K562 (cell line): ENCODE measurements at regions not wholly inside any gene's neighbourhood (a gene's known extent, or its start where the extent isn't known, plus 50 kb on each side); places are given as distances from the start of the nearest gene placed in this dataset.

ENCODE experiments used
- ATAC-seq: fragments of 200-7000 bp; cut with Tn5 transposase; 3 replicates; pipeline ENCODE4 v1.9.1; 2020; ENCODE audit warnings: moderate library complexity
- BruUV-seq: library from RNA; stranded (reverse); fragments of 400-500 nt; replicated peaks from 2 replicates; lab custom pipeline; 2021; lab: Mats Ljungman, UMichigan
- CTCF ChIA-PET: fragments of 300-600 bp; formaldehyde crosslinking; extraction: SDS; loops from one replicate; lab custom pipeline; 2021; ENCODE audit warnings: low intra/inter-chr PET ratio; lab: Yijun Ruan, JAX
- POLR2A ChIA-PET: fragments of 300-600, 350-650 bp; sonication (Branson Sonifier 250); formaldehyde crosslinking; extraction: SDS; loops from one replicate; lab custom pipeline; 2021; ENCODE audit warnings: antibody characterized with exemption, inconsistent platforms; lab: Yijun Ruan, JAX
- DNase-seq, 4 experiments: peaks; one replicate each; pipeline versions ENCODE4 v3.0.0 to v3.0.0-alpha.2; 2011 to 2018; ENCODE audit warnings: low spot score in 3 of 4, mixed read lengths in 3 of 4; ENCODE audit errors: extremely low read depth in 1 of 4
- FAIRE-seq: peaks from 2 replicates; lab custom pipeline; 2011; peaks lifted over from hg19 to GRCh38; lab: Jason Lieb, UNC
- H2AFZ ChIP-seq: 2 replicates; pipeline ENCODE4 v1.6.0; 2011; ENCODE audit warnings: low read depth, low read length, control low read depth, inconsistent platforms
- H3K27ac ChIP-seq: fragments of 200-600 bp; 3 replicates; pipeline ENCODE4 v1.8.0; 2011; ENCODE audit warnings: low read depth, mild to moderate bottlenecking, control low read depth, inconsistent platforms, low read length, moderate library complexity, mixed read lengths; ENCODE audit errors: extremely low read depth
- H3K27me3 ChIP-seq, 2 experiments: fragments of 300-600 bp in 1 of 2; 2 replicates in 1 of 2; 3 replicates in 1 of 2; pipeline versions ENCODE4 v1.6.0 to v1.8.0; 2011; ENCODE audit warnings: inconsistent platforms in 2 of 2, low read length in 2 of 2, mild to moderate bottlenecking in 1 of 2, mixed read lengths in 1 of 2, moderate library complexity in 1 of 2; ENCODE audit not compliant: control insufficient read depth in 2 of 2, insufficient read depth in 2 of 2
- H3K36me3 ChIP-seq: fragments of 300-600 bp; 3 replicates; pipeline ENCODE4 v1.8.0; 2011; ENCODE audit warnings: mild to moderate bottlenecking, low read length, inconsistent platforms; ENCODE audit not compliant: control insufficient read depth, insufficient read depth
- H3K4me1 ChIP-seq, 2 experiments: fragments of 200-600 bp in 1 of 2; replicated peaks in 1 of 2; 2 replicates in 1 of 2; 3 replicates in 1 of 2; pipeline versions ENCODE4 v1.5.1 to v1.8.0; 2011; ENCODE audit warnings: inconsistent platforms in 2 of 2, low read length in 2 of 2, mild to moderate bottlenecking in 1 of 2, mixed read lengths in 1 of 2, moderate library complexity in 1 of 2; ENCODE audit not compliant: control insufficient read depth in 2 of 2, insufficient read depth in 2 of 2
- H3K4me2 ChIP-seq: 2 replicates; pipeline ENCODE4 v1.6.1; 2011; ENCODE audit warnings: low read length, control low read depth, inconsistent platforms, mixed read lengths; ENCODE audit not compliant: insufficient read depth
- H3K4me3 ChIP-seq: fragments of 200-600 bp; sonication (generic), shearing (Covaris generic); 2 replicates; pipeline ENCODE4 v1.5.1; 2016; ENCODE audit warnings: control low read depth, inconsistent platforms
- H3K79me2 ChIP-seq: fragments of 200-600 bp; 3 replicates; pipeline ENCODE4 v1.8.0; 2011; ENCODE audit warnings: low read length, inconsistent platforms; ENCODE audit not compliant: control insufficient read depth, insufficient read depth
- H3K9ac ChIP-seq, 2 experiments: 2 replicates each; pipeline versions ENCODE4 v1.6.0 to v1.6.1; 2011; ENCODE audit warnings: low read depth in 2 of 2, low read length in 2 of 2, control low read depth in 1 of 2, inconsistent platforms in 1 of 2, mild to moderate bottlenecking in 1 of 2, mixed read lengths in 1 of 2; ENCODE audit not compliant: insufficient read depth in 1 of 2
- H3K9me1 ChIP-seq: one replicate; pipeline ENCODE4 v1.6.0; 2011; ENCODE audit warnings: inconsistent platforms, mild to moderate bottlenecking, low read length, moderate library complexity; ENCODE audit not compliant: control insufficient read depth, insufficient read depth
- H3K9me3 ChIP-seq: replicated peaks from 2 replicates; pipeline ENCODE4 v1.5.1; 2011; ENCODE audit warnings: low read depth, low read length, inconsistent platforms; ENCODE audit not compliant: control insufficient read depth, insufficient read depth
- H4K20me1 ChIP-seq: replicated peaks from 2 replicates; pipeline ENCODE4 v1.6.1; 2011; ENCODE audit warnings: low read length, inconsistent platforms, mixed read lengths; ENCODE audit not compliant: control insufficient read depth, insufficient read depth
- FOSL1 ChIP-seq: fragments of 200-800 bp; sonication (Bioruptor generic); conservative IDR thresholded peaks from 2 replicates; pipeline ENCODE4 v1.6.1; 2016; ENCODE audit warnings: missing genetic modification characterization, missing compliant biosample characterization
- GABPA ChIP-seq: fragments of 200-800 bp; sonication (Bioruptor generic); conservative IDR thresholded peaks from 2 replicates; pipeline ENCODE4 v1.6.1; 2016; ENCODE audit warnings: low read depth, missing genetic modification characterization, missing compliant biosample characterization
- HDAC8 ChIP-seq: fragments of 450-650 bp; IDR thresholded peaks from 2 replicates; pipeline ENCODE4 v1.6.1; 2016; ENCODE audit warnings: mild to moderate bottlenecking, missing genetic modification characterization, moderate library complexity, missing compliant biosample characterization
- MYC ChIP-seq, 2 experiments: fragments of 250-450 bp in 1 of 2; sonication (Bioruptor Pico) in 1 of 2; IDR thresholded peaks; 2 replicates each; pipeline versions ENCODE4 v1.5.1 to v1.6.1; 2012 to 2021; ENCODE audit warnings: low read depth in 2 of 2, borderline replicate concordance in 1 of 2, improper control_type of control experiment in 1 of 2, low read length in 1 of 2, mild to moderate bottlenecking in 1 of 2, moderate library complexity in 1 of 2
- NFRKB ChIP-seq: fragments of 450-650 bp; IDR thresholded peaks from 2 replicates; pipeline ENCODE4 v1.6.1; 2016; ENCODE audit warnings: low read depth
- PPARD ChIP-seq: fragments of 250-450 bp; sonication (Bioruptor Pico); IDR thresholded peaks from 2 replicates; pipeline ENCODE4 v1.8.0; 2022; ENCODE audit warnings: inconsistent platforms, mild to moderate bottlenecking, moderate library complexity
- SP2 ChIP-seq: IDR thresholded peaks from 2 replicates; pipeline ENCODE4 v1.6.1; 2011; ENCODE audit warnings: mild to moderate bottlenecking, low read depth, low read length, moderate library complexity; ENCODE audit not compliant: poor library complexity, severe bottlenecking; ENCODE audit errors: extremely low read depth
- WGBS: fragments of 100-300 bp; shearing (Covaris generic); methylation state at CpG from one replicate; pipeline ENCODE4 v1.1.6; 2016; ENCODE audit warnings: low coverage, mixed read lengths; ENCODE audit not compliant: insufficient coverage; ENCODE audit errors: missing lambda C conversion rate; 5-methylcytosine and 5-hydroxymethylcytosine counted together
- in situ Hi-C: fragments of 300-500 bp; cut with MboI; formaldehyde crosslinking; loops from 4 replicates; pipeline ENCODE4 v1.15.0; 2018; ENCODE audit warnings: inconsistent platforms, mixed read lengths
- intact Hi-C: fragments of 100-400 bp; cut with micrococcal nuclease; formaldehyde crosslinking; loops from 2 replicates; pipeline ENCODE4 v1.14.2; 2022
- TF ChIP-seq, protein P1 (sequence below): sonication (generic); formaldehyde crosslinking; IDR thresholded peaks from 2 replicates; pipeline ENCODE4 v1.8.1; 2023; ENCODE audit warnings: mild to moderate bottlenecking, missing genetic modification reagents

DNA sequence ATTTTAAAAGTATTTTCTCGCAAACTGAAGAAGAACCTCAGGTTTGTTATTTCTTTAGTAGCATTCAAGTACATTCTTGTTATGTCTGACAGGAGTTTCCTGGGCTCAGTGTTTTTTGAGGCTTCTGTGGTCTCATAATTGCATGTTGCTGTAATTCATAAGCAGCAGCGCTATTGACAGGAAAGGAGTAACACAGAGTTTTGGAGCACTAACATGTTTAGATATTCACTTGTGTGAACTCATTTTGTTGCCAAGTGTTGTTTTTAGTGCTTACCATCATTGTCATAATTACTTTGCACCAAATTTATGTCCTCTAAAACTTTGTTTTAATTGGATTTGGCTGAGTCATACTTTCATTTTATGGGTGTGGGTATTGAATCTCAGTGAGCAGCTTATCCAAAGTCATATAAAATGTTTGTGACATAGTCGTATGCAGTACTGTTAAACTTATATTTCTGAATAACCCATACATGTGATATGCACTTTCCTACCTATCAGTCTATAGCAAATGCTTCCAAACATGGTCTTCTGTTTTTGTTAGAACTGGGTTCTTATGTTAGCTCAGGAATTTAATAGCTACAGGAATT lies 358.7 kb upstream of the CTSO start:
- H3K9me1 ChIP-seq: no peaks in the 10 kb centered on the region
- no peaks in the 10 kb centered on the region for H3K27me3 ChIP-seq
- no peaks in the 10 kb centered on the region for H4K20me1 ChIP-seq
- no peak overlapping the region for H2AFZ ChIP-seq
- no peaks in the 10 kb centered on the region for H3K36me3 ChIP-seq
- no peak for ATAC-seq
- no TSS peak for BruUV-seq
- WGBS: 0% methylated on average over 3 of the region's 3 CpGs
- in situ Hi-C loops (no loop called here), intact Hi-C loops (no loop called here)
- H3K79me2 ChIP-seq: no peaks in the 10 kb centered on the region
- H3K9ac ChIP-seq: no peak overlapping the region
- no peak overlapping the region for H3K4me3 ChIP-seq
- no peaks in the 10 kb centered on the region for H3K4me1 ChIP-seq
- no peaks in the 10 kb centered on the region; the same call in 1 of the 2 replicates for H3K9me3 ChIP-seq
- DNase-seq: no peak
- no peak overlapping the region for H3K4me2 ChIP-seq
- no peak for FAIRE-seq
- no peak overlapping the region for H3K27ac ChIP-seq
- ChIA-PET CTCF (no interaction called here), POLR2A (no interaction called here)
- TF ChIP-seq MYC (IDR thresholded peaks at IDR 0.05; ENCODE audit: low read depth, low read length) (no peak), MYC (CRISPR knock-in tag; IDR thresholded peaks at IDR 0.05; ENCODE audit: borderline replicate concordance, low read depth) (no peak), PPARD (CRISPR knock-in tag) (no peak), NFRKB (no peak), SP2 (no peak), GABPA (tag) (no peak), HDAC8 (no peak), FOSL1 (tag) (no peak)
- TF ChIP-seq, protein P1, sequence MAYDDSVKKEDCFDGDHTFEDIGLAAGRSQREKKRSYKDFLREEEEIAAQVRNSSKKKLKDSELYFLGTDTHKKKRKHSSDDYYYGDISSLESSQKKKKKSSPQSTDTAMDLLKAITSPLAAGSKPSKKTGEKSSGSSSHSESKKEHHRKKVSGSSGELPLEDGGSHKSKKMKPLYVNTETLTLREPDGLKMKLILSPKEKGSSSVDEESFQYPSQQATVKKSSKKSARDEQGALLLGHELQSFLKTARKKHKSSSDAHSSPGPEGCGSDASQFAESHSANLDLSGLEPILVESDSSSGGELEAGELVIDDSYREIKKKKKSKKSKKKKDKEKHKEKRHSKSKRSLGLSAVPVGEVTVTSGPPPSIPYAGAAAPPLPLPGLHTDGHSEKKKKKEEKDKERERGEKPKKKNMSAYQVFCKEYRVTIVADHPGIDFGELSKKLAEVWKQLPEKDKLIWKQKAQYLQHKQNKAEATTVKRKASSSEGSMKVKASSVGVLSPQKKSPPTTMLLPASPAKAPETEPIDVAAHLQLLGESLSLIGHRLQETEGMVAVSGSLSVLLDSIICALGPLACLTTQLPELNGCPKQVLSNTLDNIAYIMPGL: no peak
